GM06990 (cell line): ENCODE measurements at regions not wholly inside any gene's neighbourhood (a gene's known extent, or its start where the extent isn't known, plus 50 kb on each side); places are given as distances from the start of the nearest gene placed in this dataset.

Experiments
- DNase-seq: peaks from one replicate; pipeline ENCODE4 v3.0.0-alpha.2; 2011; ENCODE audit not compliant: insufficient read length; ENCODE audit errors: extremely low read depth
- H3K27me3 ChIP-seq: replicated peaks from 2 replicates; pipeline ENCODE4 v1.6.0; 2011; ENCODE audit warnings: low read length; ENCODE audit not compliant: control insufficient read depth, insufficient read depth
- H3K36me3 ChIP-seq: 2 replicates; pipeline ENCODE4 v1.5.1; 2011; ENCODE audit warnings: low read length; ENCODE audit not compliant: control insufficient read depth, insufficient read depth
- H3K4me3 ChIP-seq: replicated peaks from 2 replicates; pipeline ENCODE4 v1.5.1; 2011; ENCODE audit warnings: low read depth, mild to moderate bottlenecking, control low read depth, low read length
- CTCF ChIP-seq: IDR thresholded peaks from 2 replicates; pipeline ENCODE4 v1.5.1; 2011; ENCODE audit warnings: low read length, control low read depth, mild to moderate bottlenecking, inconsistent platforms; ENCODE audit not compliant: insufficient read depth, poor library complexity, severe bottlenecking

GRCh38 chr5:124287813-124288212 lies 458.6 kb downstream of the ZNF608 start:
- no peak for DNase-seq
- Histone ChIP-seq H3K4me3 (no peak overlapping the region), H3K36me3 (no peaks in the 10 kb centered on the region), H3K27me3 (no peaks in the 10 kb centered on the region)
- no peak for TF ChIP-seq CTCF

DNA sequence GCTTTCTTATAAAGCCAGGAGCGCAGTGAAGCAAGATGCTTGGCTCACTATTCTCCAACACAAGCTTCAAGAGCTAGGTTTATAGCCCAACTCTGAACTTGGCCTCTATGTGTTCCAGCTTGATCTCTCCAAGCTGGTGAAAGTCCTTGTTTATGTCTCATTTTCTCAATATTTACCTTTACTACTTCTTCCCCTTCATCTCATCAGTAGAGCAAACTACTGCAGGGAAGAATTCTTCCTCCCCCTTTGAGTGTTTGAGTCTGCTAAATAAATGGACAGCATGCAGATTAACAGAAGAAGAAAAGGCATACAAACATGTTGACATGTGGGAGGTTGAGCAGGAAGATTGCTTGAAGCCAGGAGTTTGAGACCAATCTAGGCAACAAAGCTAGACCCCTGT lies 460.7 kb downstream of the ZNF608 start:
- no peaks in the 10 kb centered on the region for H3K27me3 ChIP-seq
- no peak overlapping the region for H3K4me3 ChIP-seq
- H3K36me3 ChIP-seq = no peaks in the 10 kb centered on the region
- TF ChIP-seq CTCF = no peak
- DNase-seq = no peak

DNA sequence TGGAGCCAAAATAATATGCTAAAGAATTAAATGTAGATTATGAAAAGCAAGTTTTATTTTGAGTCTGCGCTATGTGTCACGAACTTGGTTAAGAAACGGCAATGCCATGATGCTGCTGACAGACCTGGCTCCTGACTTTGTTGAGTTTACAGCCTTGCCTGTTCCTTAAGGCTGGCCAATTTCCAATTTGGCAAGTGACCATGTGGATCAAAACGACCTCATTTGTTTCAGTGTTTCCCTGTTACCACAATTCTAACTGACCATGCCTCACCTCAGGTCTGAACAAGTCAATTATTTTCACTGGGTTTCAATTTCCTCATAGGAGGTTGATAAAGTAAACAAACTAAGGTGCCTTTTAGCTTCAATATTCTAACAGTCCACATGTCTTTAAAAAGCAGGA lies 461.4 kb downstream of the ZNF608 start:
- DNase-seq = no peak
- TF ChIP-seq CTCF = no peak
- H3K4me3 ChIP-seq = no peak overlapping the region
- H3K36me3 ChIP-seq = no peaks in the 10 kb centered on the region
- no peaks in the 10 kb centered on the region for H3K27me3 ChIP-seq

DNA sequence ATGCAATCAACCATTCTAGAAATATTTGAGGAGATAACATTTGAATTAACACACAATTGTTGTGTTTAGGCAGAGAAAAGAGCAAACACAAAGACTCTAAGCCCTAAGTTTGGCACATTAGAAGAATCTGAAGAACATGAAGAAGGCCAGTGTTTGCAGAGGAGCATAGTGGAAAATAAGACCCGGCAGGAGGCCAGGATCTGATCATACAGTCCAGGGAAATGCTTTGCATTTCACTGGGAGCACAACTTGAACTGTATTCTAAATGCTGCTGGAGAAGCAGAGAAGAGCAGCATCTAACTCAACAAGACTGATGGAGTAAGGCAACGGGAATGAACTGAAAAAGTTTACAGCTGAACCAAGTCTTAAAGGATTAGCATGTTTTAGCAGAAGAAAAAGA lies 463.4 kb downstream of the ZNF608 start:
- Histone ChIP-seq H3K4me3 (no peak overlapping the region), H3K27me3 (no peaks in the 10 kb centered on the region), H3K36me3 (no peaks in the 10 kb centered on the region)
- TF ChIP-seq CTCF = no peak
- DNase-seq = no peak

DNA sequence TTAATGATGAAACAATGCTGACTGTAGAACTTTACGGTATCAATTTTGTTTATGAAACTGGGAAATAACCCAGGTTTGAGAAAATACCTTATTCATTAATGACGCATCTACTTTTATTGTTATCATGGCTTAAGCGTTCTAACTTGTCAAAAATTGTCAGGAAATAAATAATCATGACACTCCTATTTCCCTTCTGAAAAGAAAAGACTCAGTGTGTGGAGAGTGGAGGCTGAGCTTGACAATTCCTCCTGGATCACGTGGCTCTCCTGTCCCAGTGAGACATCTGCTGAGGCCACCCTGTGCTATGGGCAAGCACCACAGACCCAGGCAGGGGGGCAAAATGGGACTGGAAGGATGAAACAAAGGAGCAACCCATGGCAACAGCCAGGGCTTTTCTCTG lies 466.4 kb downstream of the ZNF608 start:
- no peak for DNase-seq
- Histone ChIP-seq H3K4me3 (no peak overlapping the region), H3K36me3 (no peaks in the 10 kb centered on the region), H3K27me3 (no peaks in the 10 kb centered on the region)
- no peak for TF ChIP-seq CTCF

- Histone ChIP-seq H3K27me3 (no peaks in the 10 kb centered on the region), H3K4me3 (no peak overlapping the region), H3K36me3 (no peaks in the 10 kb centered on the region)
- TF ChIP-seq CTCF = no peak
- no peak for DNase-seq
These were observed 467.1 kb downstream of the ZNF608 start for GRCh38 chr5:124279146-124279876.
